Activated T-helper 2 cell treated with anti-CD3 and anti-CD28 coated beads, Interferon-gamma antibody, Interleukin-2, Interleukin-4, amounts not matched to agents 10 μg/mL and 5 μg/mL and 100 μg/mL, durations not matched to agents 14 hours and 24 hours and 36 hours (primary cell): ENCODE measurements at regions not wholly inside any gene's neighbourhood (a gene's known extent, or its start where the extent isn't known, plus 50 kb on each side); places are given as distances from the start of the nearest gene placed in this dataset.
"Not testable (repeated sequence)": the region's sequence is repeated elsewhere in the genome, so short reads cannot be mapped to it uniquely, and the experiment has no call there.

ENCODE experiments used
- DNase-seq: peaks from one replicate; pipeline ENCODE4 v3.0.0; 2021; ENCODE audit warnings: low spot score
- H3K27ac Mint-ChIP-seq: one replicate; pipeline ENCODE4 v1.8.0; 2021; ENCODE audit warnings: mixed read lengths
- H3K27me3 Mint-ChIP-seq: one replicate; pipeline ENCODE4 v1.8.0; 2021; ENCODE audit warnings: low read depth, mixed read lengths
- H3K36me3 Mint-ChIP-seq: one replicate; pipeline ENCODE4 v1.8.0; 2021; ENCODE audit warnings: low read depth, mixed read lengths
- H3K4me1 Mint-ChIP-seq: one replicate; pipeline ENCODE4 v1.8.0; 2021; ENCODE audit warnings: low read depth, mixed read lengths
- H3K4me3 Mint-ChIP-seq: one replicate; pipeline ENCODE4 v1.8.0; 2021; ENCODE audit warnings: low read depth, mild to moderate bottlenecking, moderate library complexity, mixed read lengths
- H3K9me3 Mint-ChIP-seq: one replicate; pipeline ENCODE4 v1.8.0; 2021; ENCODE audit warnings: mixed read lengths
- intact Hi-C: fragments of 100-400 bp; cut with micrococcal nuclease; formaldehyde crosslinking; loops from one replicate; pipeline ENCODE4 v1.15.1; 2023

- DNase-seq, H3K9me3 Mint-ChIP-seq, H3K27ac Mint-ChIP-seq, H3K4me1 Mint-ChIP-seq, H3K4me3 Mint-ChIP-seq, intact Hi-C loops, H3K36me3 Mint-ChIP-seq: not testable (repeated sequence)
- H3K27me3 Mint-ChIP-seq: peaks cover 36% of the 10 kb centered on the region
Observed at GRCh38 chr5:138682462-138682861, 70.8 kb upstream of the CTNNA1 start.

DNA sequence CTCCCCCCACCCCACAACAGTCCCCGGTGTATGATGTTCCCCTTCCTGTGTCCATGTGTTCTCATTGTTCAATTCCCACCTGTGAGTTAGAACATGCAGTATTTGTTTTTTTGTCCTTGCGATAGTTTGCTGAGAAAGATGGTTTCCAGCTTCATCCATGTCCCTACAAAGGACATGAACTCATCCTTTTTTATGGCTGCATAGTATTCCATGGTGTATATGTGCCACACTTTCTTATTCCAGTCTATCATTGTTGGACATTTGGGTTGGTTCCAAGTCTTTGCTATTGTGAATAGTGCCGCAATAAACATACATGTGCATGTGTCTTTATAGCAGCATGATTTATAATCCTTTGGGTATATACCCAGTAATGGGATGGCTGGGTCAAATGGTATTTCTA, 74.4 kb upstream of the CTNNA1 start:
- Mint-ChIP-seq H3K27me3 (peaks cover 40% of the 10 kb centered on the region), H3K9me3 (peaks cover 17% of the 10 kb centered on the region)
- H3K4me3 Mint-ChIP-seq, intact Hi-C loops, H3K36me3 Mint-ChIP-seq, H3K4me1 Mint-ChIP-seq, H3K27ac Mint-ChIP-seq, DNase-seq: not testable (repeated sequence)

- Mint-ChIP-seq H3K27ac (no peak overlapping the region), H3K4me1 (no peaks in the 10 kb centered on the region), H3K27me3 (peaks cover 39% of the 10 kb centered on the region), H3K9me3 (peaks cover 13% of the 10 kb centered on the region), H3K36me3 (no peaks in the 10 kb centered on the region), H3K4me3 (no peak overlapping the region)
- DNase-seq: no peak
- intact Hi-C loops: no loop called here
Observed at GRCh38 chr5:138677782-138678181, 75.4 kb upstream of the CTNNA1 start.

- peaks cover 13% of the 10 kb centered on the region for H3K9me3 Mint-ChIP-seq
- DNase-seq: no peak
- H3K4me3 Mint-ChIP-seq: no peak overlapping the region
- H3K27ac Mint-ChIP-seq: no peak overlapping the region
- intact Hi-C loops: no loop called here
- H3K36me3 Mint-ChIP-seq: no peaks in the 10 kb centered on the region
- H3K27me3 Mint-ChIP-seq: peaks cover 36% of the 10 kb centered on the region
- no peaks in the 10 kb centered on the region for H3K4me1 Mint-ChIP-seq
Observed at GRCh38 chr5:138676556-138677193, 76.5 kb upstream of the CTNNA1 start.

- H3K27me3 Mint-ChIP-seq: peaks cover 35% of the 10 kb centered on the region
- intact Hi-C loops: no loop called here
- DNase-seq: no peak
- no peak overlapping the region for H3K4me3 Mint-ChIP-seq
- H3K4me1 Mint-ChIP-seq: no peaks in the 10 kb centered on the region
- no peaks in the 10 kb centered on the region for H3K36me3 Mint-ChIP-seq
- no peak overlapping the region for H3K27ac Mint-ChIP-seq
- peaks cover 13% of the 10 kb centered on the region for H3K9me3 Mint-ChIP-seq
Observed at GRCh38 chr5:138676002-138676401, 77.2 kb upstream of the CTNNA1 start.

DNA sequence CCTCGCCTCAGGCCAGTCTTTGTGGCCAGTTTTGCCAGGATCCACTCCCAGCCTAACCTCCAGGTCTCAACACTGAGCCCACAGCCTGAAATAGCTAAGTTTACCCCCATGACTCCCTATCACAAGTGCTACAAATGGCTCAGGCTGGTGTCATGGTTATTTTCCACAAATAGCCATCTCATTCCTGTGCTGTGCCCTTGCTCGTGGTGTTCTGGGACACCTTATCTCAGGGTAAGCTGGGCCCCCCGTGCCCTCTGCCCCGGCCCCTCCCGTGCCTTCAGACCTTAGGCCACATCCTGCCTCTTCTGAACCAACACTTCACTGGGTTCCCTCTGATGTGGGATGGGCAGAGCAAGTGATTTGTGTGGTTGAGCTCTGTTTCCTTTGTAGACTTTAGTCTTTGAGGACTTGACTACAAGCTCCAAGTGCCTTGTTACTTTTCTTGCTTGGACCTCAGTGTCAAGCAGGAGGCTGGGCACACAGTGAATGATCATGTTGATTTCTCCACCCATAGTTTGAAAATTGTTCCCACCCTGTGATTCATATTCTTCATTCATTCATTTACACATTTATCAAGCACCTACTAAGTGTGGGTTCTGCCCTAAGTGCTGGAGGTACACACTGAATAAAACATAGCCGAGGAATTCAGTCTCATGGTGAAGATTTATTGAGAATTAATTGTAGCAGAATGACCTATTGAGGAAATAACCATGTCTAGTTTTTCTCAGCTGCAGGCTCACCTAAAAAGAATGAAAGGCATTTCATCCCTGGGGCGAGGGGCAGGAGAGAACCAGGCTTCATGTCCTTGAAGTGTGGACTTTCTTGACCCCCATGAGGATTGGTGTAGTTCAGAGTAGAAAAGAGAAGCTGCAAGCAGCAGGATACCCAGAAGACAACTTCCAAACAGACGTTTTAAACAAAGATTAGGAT, 84.5 kb upstream of the CTNNA1 start:
- intact Hi-C loops: no loop called here
- Mint-ChIP-seq H3K27me3 (peaks cover 66% of the 10 kb centered on the region), H3K36me3 (no peaks in the 10 kb centered on the region), H3K9me3 (no peaks in the 10 kb centered on the region), H3K4me1 (peaks cover 16% of the 10 kb centered on the region), H3K27ac (no peak overlapping the region), H3K4me3 (no peak overlapping the region)
- peak; percentile 22 for DNase-seq

- DNase-seq, H3K4me3 Mint-ChIP-seq, H3K27ac Mint-ChIP-seq, H3K9me3 Mint-ChIP-seq, H3K36me3 Mint-ChIP-seq, intact Hi-C loops: not testable (repeated sequence)
- H3K27me3 Mint-ChIP-seq: peaks cover 68% of the 10 kb centered on the region
- H3K4me1 Mint-ChIP-seq: peaks cover 23% of the 10 kb centered on the region
Observed at GRCh38 chr5:138667782-138668331, 85.4 kb upstream of the CTNNA1 start.

GRCh38 chr5:138666226-138666742, 86.9 kb upstream of the CTNNA1 start:
- no peaks in the 10 kb centered on the region for H3K36me3 Mint-ChIP-seq
- H3K4me3 Mint-ChIP-seq: no peak overlapping the region
- no peak overlapping the region for H3K27ac Mint-ChIP-seq
- peaks cover 74% of the 10 kb centered on the region for H3K27me3 Mint-ChIP-seq
- peaks cover 28% of the 10 kb centered on the region for H3K4me1 Mint-ChIP-seq
- intact Hi-C loops: no loop called here
- no peaks in the 10 kb centered on the region for H3K9me3 Mint-ChIP-seq
- no peak for DNase-seq

- Mint-ChIP-seq H3K27ac (no peak overlapping the region), H3K9me3 (no peaks in the 10 kb centered on the region), H3K4me3 (no peak overlapping the region), H3K36me3 (no peaks in the 10 kb centered on the region), H3K27me3 (peaks cover 82% of the 10 kb centered on the region), H3K4me1 (peaks cover 28% of the 10 kb centered on the region)
- DNase-seq: no peak
- intact Hi-C loops: no loop called here
Observed at GRCh38 chr5:138665261-138665660, 88.0 kb upstream of the CTNNA1 start.

DNA sequence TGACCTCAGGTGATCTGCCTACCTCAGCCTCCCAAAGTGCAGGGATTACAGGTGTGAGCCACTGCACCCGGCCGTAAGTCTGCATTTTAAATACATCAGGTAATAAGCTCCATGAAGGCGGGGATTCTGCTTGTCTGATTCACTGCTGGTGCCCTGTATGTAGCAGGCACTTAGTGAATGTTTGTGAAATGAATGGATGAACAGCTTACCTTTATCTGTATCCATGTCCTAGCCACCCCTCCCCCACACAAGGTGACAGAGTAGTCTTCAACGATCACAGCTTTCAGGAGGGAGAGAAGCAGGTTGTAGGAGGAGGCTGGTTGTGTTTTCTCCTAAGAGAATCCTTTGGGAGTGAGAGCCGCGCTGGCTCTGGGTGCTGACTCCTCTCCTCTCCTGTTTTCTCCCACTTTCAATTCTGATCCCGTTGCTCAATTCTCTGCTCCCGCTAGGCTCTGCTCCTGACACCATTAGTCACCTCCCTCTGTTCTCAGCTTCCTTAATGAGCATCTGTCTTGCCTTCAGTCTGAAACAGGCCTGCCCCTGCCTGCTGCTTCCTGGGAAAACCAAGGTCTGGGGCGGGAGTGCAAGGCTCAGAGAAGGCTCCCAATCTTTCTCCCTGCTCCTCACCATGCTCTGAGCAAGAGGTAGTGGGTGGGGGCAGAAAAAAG, 88.8 kb upstream of the CTNNA1 start:
- DNase-seq: no peak
- Mint-ChIP-seq H3K36me3 (no peaks in the 10 kb centered on the region), H3K27ac (no peak overlapping the region), H3K27me3 (peaks cover 83% of the 10 kb centered on the region), H3K9me3 (no peaks in the 10 kb centered on the region), H3K4me1 (peaks cover 28% of the 10 kb centered on the region), H3K4me3 (no peak overlapping the region)
- intact Hi-C loops: no loop called here

- no peak overlapping the region for H3K27ac Mint-ChIP-seq
- peaks cover 79% of the 10 kb centered on the region for H3K27me3 Mint-ChIP-seq
- intact Hi-C loops: no loop called here
- peaks cover 21% of the 10 kb centered on the region for H3K4me1 Mint-ChIP-seq
- no peak overlapping the region for H3K4me3 Mint-ChIP-seq
- H3K9me3 Mint-ChIP-seq: no peaks in the 10 kb centered on the region
- no peak for DNase-seq
- no peaks in the 10 kb centered on the region for H3K36me3 Mint-ChIP-seq
Observed at GRCh38 chr5:138663561-138663960, 88.4 kb upstream of the HSPA9 start.

DNA sequence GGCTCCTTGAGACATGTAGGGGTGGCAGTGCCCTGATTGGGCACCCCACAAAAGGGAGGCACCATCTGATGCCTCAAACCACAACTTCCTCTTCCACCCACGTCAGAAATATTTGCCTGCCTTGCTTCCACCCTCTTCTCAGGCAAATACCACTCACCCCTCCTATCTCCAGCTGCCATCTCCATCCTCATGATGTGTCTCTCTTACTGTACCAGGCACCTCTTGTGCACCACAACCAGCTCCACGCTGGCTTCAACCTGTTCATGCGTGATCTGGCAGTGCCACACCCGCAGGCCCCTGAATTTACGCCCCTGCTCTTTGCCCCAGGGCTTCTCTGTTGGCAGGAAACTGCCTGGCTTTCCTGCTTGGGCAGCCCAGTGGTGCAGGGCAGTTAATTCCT, 87.8 kb upstream of the HSPA9 start:
- no peak for DNase-seq
- H3K4me1 Mint-ChIP-seq: peaks cover 15% of the 10 kb centered on the region
- H3K4me3 Mint-ChIP-seq: no peak overlapping the region
- intact Hi-C loops: no loop called here
- peaks cover 78% of the 10 kb centered on the region for H3K27me3 Mint-ChIP-seq
- no peak overlapping the region for H3K27ac Mint-ChIP-seq
- no peaks in the 10 kb centered on the region for H3K36me3 Mint-ChIP-seq
- no peaks in the 10 kb centered on the region for H3K9me3 Mint-ChIP-seq
